GM23338 (cell line): ENCODE measurements at regions not wholly inside any gene's neighbourhood (a gene's known extent, or its start where the extent isn't known, plus 50 kb on each side); places are given as distances from the start of the nearest gene placed in this dataset.

Experiments used
- ATAC-seq: fragments of 200-7000 bp; cut with Tn5 transposase; 3 replicates; pipeline ENCODE4 v1.9.1; 2020
- DNase-seq: peaks from one replicate; pipeline ENCODE4 v3.0.0-alpha.2; 2015; ENCODE audit warnings: low spot score
- H2AFZ ChIP-seq: fragments of 200-600 bp; sonication (generic); 2 replicates; pipeline ENCODE4 v1.8.0; 2016; ENCODE audit warnings: antibody characterized with exemption, mild to moderate bottlenecking, moderate library complexity
- H3F3A ChIP-seq: fragments of 200-600 bp; sonication (generic); replicated peaks from 2 replicates; pipeline ENCODE4 v1.8.0; 2017; ENCODE audit warnings: antibody characterized with exemption, mixed run types, low read depth
- H3K27ac ChIP-seq: fragments of 200-600 bp; sonication (generic); 2 replicates; pipeline ENCODE4 v1.6.1; 2016; ENCODE audit warnings: low read depth
- H3K27me3 ChIP-seq: fragments of 200-600 bp; sonication (generic); 2 replicates; pipeline ENCODE4 v1.8.0; 2016; ENCODE audit warnings: mild to moderate bottlenecking, mixed run types, moderate library complexity; ENCODE audit not compliant: insufficient read depth
- H3K36me3 ChIP-seq: fragments of 200-600 bp; sonication (generic); 2 replicates; pipeline ENCODE4 v1.8.0; 2016; ENCODE audit warnings: mild to moderate bottlenecking; ENCODE audit not compliant: insufficient read depth
- H3K4me1 ChIP-seq: fragments of 200-600 bp; sonication (generic); 2 replicates; pipeline ENCODE4 v1.8.0; 2016; ENCODE audit warnings: mild to moderate bottlenecking, moderate library complexity; ENCODE audit not compliant: insufficient read depth
- H3K4me2 ChIP-seq: fragments of 200-600 bp; sonication (generic); 2 replicates; pipeline ENCODE4 v1.7.1; 2017; ENCODE audit warnings: mixed run types
- H3K4me3 ChIP-seq: fragments of 200-600 bp; sonication (generic); 2 replicates; pipeline ENCODE4 v1.6.1; 2016; ENCODE audit warnings: mixed run types
- H3K79me2 ChIP-seq: fragments of 200-600 bp; sonication (generic); replicated peaks from 2 replicates; pipeline ENCODE4 v1.8.0; 2017; ENCODE audit warnings: mild to moderate bottlenecking; ENCODE audit not compliant: insufficient read depth
- H3K9me2 ChIP-seq: fragments of 200-600 bp; sonication (generic); 2 replicates; pipeline ENCODE4 v1.8.0; 2017; ENCODE audit not compliant: insufficient read depth
- H4K20me1 ChIP-seq: fragments of 200-600 bp; sonication (generic); replicated peaks from 2 replicates; pipeline ENCODE4 v1.8.0; 2017; ENCODE audit warnings: mild to moderate bottlenecking; ENCODE audit not compliant: insufficient read depth
- H3K27ac Mint-ChIP-seq: 2 replicates; pipeline ENCODE4 v1.8.0; 2020; ENCODE audit warnings: inconsistent platforms, mild to moderate bottlenecking, moderate library complexity, mixed read lengths
- H3K27me3 Mint-ChIP-seq: 3 replicates; pipeline ENCODE4 v1.8.0; 2022; ENCODE audit warnings: low read depth, mild to moderate bottlenecking, moderate library complexity, mixed read lengths, inconsistent platforms; ENCODE audit not compliant: insufficient read depth, poor library complexity
- H3K36me3 Mint-ChIP-seq: 3 replicates; pipeline ENCODE4 v1.8.0; 2021; ENCODE audit warnings: low read depth, mild to moderate bottlenecking, inconsistent platforms, moderate library complexity, mixed read lengths
- H3K4me1 Mint-ChIP-seq: 3 replicates; pipeline ENCODE4 v1.8.0; 2020; ENCODE audit warnings: mild to moderate bottlenecking, inconsistent platforms, mixed read lengths
- H3K4me3 Mint-ChIP-seq: 3 replicates; pipeline ENCODE4 v1.8.0; 2021; ENCODE audit warnings: moderate library complexity, mild to moderate bottlenecking, inconsistent platforms, mixed read lengths
- H3K9me3 Mint-ChIP-seq: 3 replicates; pipeline ENCODE4 v1.8.0; 2020; ENCODE audit warnings: moderate library complexity, mild to moderate bottlenecking, inconsistent platforms, mixed read lengths
- CREB1 ChIP-seq: fragments of 250-450 bp; sonication (Bioruptor Pico); IDR thresholded peaks from 2 replicates; pipeline ENCODE4 v1.5.0; 2020; ENCODE audit warnings: low read depth, mild to moderate bottlenecking, moderate library complexity
- EZH2 ChIP-seq: fragments of 200-600 bp; sonication (generic); IDR thresholded peaks from one replicate; pipeline ENCODE4 v1.8.0; 2017; ENCODE audit warnings: antibody characterized with exemption, mild to moderate bottlenecking, low read depth; ENCODE audit not compliant: unreplicated experiment
- EZH2phosphoT487 ChIP-seq: fragments of 200-600 bp; sonication (generic); IDR thresholded peaks from one replicate; pipeline ENCODE4 v1.8.1; 2018; ENCODE audit warnings: antibody characterized with exemption; ENCODE audit not compliant: unreplicated experiment
- JUNB ChIP-seq: IDR thresholded peaks from one replicate; pipeline ENCODE4 v1.6.1; 2016; ENCODE audit warnings: antibody characterized with exemption; ENCODE audit not compliant: unreplicated experiment
- NANOG ChIP-seq: IDR thresholded peaks from 2 replicates; pipeline ENCODE4 v1.6.1; 2016; ENCODE audit warnings: antibody characterized with exemption, borderline replicate concordance
- STAT1 ChIP-seq: IDR thresholded peaks from one replicate; pipeline ENCODE4 v1.6.1; 2016; ENCODE audit warnings: antibody characterized with exemption; ENCODE audit not compliant: unreplicated experiment
- ZNF331 ChIP-seq: fragments of 250-450 bp; sonication (Bioruptor Pico); IDR thresholded peaks from 2 replicates; pipeline ENCODE4 v1.5.0; 2020; ENCODE audit warnings: low read depth, mild to moderate bottlenecking, moderate library complexity
- TF ChIP-seq, protein P1 (sequence below): fragments of 250-450 bp; sonication (Bioruptor Pico); IDR thresholded peaks from 2 replicates; pipeline ENCODE4 v1.5.0; 2020; ENCODE audit warnings: mild to moderate bottlenecking, moderate library complexity
- TF ChIP-seq, protein P2 (sequence below), 2 experiments: fragments of 200-600 bp in 1 of 2; sonication (generic) in 1 of 2; conservative IDR thresholded peaks; 2 replicates each; pipeline versions ENCODE4 v1.5.1 to v1.6.1; 2016 to 2017; ENCODE audit warnings: antibody characterized with exemption in 2 of 2, low read depth in 2 of 2, mild to moderate bottlenecking in 2 of 2, moderate library complexity in 1 of 2
- TF ChIP-seq, protein P3 (sequence below): IDR thresholded peaks from 2 replicates; pipeline ENCODE4 v1.6.1; 2016; ENCODE audit warnings: antibody characterized with exemption

DNA sequence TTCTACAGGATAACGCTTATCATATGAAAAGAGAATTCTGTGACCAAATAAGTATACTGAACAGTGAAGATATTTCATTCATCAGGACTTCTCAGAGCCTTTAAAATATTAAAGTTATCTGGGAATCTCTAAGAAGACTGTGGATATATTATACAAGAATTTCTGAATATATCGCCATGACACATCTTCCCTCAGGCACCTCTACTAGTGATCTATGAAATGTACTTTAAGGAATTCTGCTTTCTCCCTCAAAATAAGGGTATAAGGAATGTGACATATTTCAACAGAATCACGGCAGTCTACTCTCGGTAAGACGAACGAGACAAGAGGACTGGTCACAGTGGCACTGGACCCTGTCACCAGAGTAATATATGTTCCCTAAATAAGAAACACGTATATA lies 504.2 kb upstream of the PHF14 start:
- no peaks in the 10 kb centered on the region for H3K36me3 ChIP-seq
- H3K27ac ChIP-seq, result no peak overlapping the region
- no peaks in the 10 kb centered on the region for H3F3A ChIP-seq
- H3K36me3 Mint-ChIP-seq, result peaks cover 2% of the 10 kb centered on the region; the same call in 2 of the 3 replicates
- no peak for TF ChIP-seq STAT1
- no peak overlapping the region for H3K4me3 Mint-ChIP-seq
- H4K20me1 ChIP-seq, result no peaks in the 10 kb centered on the region
- H3K4me3 ChIP-seq, result no peak overlapping the region
- no peak overlapping the region for H2AFZ ChIP-seq
- H3K27ac Mint-ChIP-seq, result no peak overlapping the region
- H3K4me2 ChIP-seq, result no peak overlapping the region
- no peaks in the 10 kb centered on the region for H3K4me1 ChIP-seq
- H3K9me3 Mint-ChIP-seq, result peaks cover 8% of the 10 kb centered on the region; the same call in 2 of the 3 replicates
- no peaks in the 10 kb centered on the region for H3K27me3 Mint-ChIP-seq
- no peaks in the 10 kb centered on the region for H3K4me1 Mint-ChIP-seq
- ATAC-seq, result no peak
- no peaks in the 10 kb centered on the region for H3K27me3 ChIP-seq
- DNase-seq, result no peak
- no peaks in the 10 kb centered on the region for H3K9me2 ChIP-seq
- no peaks in the 10 kb centered on the region for H3K79me2 ChIP-seq

DNA sequence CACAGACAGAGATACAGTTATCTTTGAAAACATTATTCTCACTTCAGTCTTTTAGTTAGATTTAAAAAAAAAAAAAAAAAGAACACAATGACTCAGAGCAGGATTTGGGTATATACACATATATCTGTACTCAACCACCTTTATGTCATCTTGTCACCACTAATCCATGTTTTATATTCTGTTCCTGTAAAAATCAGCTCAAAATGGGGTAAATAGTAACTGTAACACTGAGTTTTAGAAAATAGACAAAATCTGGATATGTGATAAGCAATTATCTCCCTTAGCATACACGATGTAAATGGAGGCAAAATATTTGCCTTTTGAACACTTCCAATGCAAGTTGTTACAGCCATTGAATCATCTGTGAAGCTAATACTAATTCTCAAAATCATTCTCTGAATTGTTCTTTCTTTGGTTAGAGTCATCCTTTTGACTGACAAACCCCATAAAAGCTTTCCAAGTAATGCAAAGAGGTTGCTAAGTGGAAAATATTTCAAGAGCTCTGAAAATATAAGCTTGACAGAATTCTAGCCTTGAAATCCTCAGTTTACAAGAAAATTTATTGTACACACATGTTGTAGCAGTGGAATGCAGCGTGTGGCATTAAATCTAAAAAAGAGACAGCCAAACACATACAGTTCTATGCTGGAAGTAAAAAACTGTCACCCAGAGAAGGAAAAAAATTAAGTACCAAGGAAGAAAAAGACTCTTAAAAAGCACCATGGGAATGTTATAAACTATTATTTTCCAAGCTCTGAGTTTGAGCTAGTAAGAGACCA lies 502.2 kb upstream of the PHF14 start:
- H3K4me3 Mint-ChIP-seq, result no peak overlapping the region
- no peak for DNase-seq
- peaks cover 5% of the 10 kb centered on the region; the same call in 2 of the 3 replicates for H3K9me3 Mint-ChIP-seq
- H2AFZ ChIP-seq, result no peak overlapping the region
- H3K27ac ChIP-seq, result no peak overlapping the region
- no peak overlapping the region for H3K27ac Mint-ChIP-seq
- no peak for ATAC-seq
- no peaks in the 10 kb centered on the region for H3K27me3 ChIP-seq
- H3F3A ChIP-seq, result no peaks in the 10 kb centered on the region
- H3K4me2 ChIP-seq, result no peak overlapping the region
- H3K4me1 ChIP-seq, result no peaks in the 10 kb centered on the region
- H3K4me3 ChIP-seq, result no peak overlapping the region
- no peaks in the 10 kb centered on the region for H3K9me2 ChIP-seq
- H3K36me3 ChIP-seq, result no peaks in the 10 kb centered on the region
- H4K20me1 ChIP-seq, result no peaks in the 10 kb centered on the region
- no peaks in the 10 kb centered on the region for H3K4me1 Mint-ChIP-seq
- no peaks in the 10 kb centered on the region for H3K79me2 ChIP-seq
- H3K36me3 Mint-ChIP-seq, result peaks cover 2% of the 10 kb centered on the region; the same call in 1 of the 3 replicates
- H3K27me3 Mint-ChIP-seq, result no peaks in the 10 kb centered on the region
- TF ChIP-seq EZH2 (no peak), ZNF331 (CRISPR knock-in tag) (no peak), STAT1 (no peak), NANOG (no peak), CREB1 (no peak), JUNB (no peak), EZH2phosphoT487 (no peak)
- TF ChIP-seq, protein P1, sequence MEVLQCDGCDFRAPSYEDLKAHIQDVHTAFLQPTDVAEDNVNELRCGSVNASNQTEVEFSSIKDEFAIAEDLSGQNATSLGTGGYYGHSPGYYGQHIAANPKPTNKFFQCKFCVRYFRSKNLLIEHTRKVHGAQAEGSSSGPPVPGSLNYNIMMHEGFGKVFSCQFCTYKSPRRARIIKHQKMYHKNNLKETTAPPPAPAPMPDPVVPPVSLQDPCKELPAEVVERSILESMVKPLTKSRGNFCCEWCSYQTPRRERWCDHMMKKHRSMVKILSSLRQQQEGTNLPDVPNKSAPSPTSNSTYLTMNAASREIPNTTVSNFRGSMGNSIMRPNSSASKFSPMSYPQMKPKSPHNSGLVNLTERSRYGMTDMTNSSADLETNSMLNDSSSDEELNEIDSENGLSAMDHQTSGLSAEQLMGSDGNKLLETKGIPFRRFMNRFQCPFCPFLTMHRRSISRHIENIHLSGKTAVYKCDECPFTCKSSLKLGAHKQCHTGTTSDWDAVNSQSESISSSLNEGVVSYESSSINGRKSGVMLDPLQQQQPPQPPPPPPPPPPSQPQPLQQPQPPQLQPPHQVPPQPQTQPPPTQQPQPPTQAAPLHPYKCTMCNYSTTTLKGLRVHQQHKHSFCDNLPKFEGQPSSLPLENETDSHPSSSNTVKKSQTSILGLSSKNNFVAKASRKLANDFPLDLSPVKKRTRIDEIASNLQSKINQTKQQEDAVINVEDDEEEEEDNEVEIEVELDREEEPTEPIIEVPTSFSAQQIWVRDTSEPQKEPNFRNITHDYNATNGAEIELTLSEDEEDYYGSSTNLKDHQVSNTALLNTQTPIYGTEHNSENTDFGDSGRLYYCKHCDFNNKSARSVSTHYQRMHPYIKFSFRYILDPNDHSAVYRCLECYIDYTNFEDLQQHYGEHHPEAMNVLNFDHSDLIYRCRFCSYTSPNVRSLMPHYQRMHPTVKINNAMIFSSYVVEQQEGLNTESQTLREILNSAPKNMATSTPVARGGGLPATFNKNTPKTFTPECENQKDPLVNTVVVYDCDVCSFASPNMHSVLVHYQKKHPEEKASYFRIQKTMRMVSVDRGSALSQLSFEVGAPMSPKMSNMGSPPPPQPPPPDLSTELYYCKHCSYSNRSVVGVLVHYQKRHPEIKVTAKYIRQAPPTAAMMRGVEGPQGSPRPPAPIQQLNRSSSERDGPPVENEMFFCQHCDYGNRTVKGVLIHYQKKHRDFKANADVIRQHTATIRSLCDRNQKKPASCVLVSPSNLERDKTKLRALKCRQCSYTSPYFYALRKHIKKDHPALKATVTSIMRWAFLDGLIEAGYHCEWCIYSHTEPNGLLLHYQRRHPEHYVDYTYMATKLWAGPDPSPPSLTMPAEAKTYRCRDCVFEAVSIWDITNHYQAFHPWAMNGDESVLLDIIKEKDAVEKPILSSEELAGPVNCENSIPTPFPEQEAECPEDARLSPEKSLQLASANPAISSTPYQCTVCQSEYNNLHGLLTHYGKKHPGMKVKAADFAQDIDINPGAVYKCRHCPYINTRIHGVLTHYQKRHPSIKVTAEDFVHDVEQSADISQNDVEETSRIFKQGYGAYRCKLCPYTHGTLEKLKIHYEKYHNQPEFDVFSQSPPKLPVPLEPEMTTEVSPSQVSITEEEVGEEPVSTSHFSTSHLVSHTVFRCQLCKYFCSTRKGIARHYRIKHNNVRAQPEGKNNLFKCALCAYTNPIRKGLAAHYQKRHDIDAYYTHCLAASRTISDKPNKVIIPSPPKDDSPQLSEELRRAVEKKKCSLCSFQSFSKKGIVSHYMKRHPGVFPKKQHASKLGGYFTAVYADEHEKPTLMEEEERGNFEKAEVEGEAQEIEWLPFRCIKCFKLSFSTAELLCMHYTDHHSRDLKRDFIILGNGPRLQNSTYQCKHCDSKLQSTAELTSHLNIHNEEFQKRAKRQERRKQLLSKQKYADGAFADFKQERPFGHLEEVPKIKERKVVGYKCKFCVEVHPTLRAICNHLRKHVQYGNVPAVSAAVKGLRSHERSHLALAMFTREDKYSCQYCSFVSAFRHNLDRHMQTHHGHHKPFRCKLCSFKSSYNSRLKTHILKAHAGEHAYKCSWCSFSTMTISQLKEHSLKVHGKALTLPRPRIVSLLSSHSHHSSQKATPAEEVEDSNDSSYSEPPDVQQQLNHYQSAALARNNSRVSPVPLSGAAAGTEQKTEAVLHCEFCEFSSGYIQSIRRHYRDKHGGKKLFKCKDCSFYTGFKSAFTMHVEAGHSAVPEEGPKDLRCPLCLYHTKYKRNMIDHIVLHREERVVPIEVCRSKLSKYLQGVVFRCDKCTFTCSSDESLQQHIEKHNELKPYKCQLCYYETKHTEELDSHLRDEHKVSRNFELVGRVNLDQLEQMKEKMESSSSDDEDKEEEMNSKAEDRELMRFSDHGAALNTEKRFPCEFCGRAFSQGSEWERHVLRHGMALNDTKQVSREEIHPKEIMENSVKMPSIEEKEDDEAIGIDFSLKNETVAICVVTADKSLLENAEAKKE (CRISPR knock-in tag), result no peak
- TF ChIP-seq, protein P2, sequence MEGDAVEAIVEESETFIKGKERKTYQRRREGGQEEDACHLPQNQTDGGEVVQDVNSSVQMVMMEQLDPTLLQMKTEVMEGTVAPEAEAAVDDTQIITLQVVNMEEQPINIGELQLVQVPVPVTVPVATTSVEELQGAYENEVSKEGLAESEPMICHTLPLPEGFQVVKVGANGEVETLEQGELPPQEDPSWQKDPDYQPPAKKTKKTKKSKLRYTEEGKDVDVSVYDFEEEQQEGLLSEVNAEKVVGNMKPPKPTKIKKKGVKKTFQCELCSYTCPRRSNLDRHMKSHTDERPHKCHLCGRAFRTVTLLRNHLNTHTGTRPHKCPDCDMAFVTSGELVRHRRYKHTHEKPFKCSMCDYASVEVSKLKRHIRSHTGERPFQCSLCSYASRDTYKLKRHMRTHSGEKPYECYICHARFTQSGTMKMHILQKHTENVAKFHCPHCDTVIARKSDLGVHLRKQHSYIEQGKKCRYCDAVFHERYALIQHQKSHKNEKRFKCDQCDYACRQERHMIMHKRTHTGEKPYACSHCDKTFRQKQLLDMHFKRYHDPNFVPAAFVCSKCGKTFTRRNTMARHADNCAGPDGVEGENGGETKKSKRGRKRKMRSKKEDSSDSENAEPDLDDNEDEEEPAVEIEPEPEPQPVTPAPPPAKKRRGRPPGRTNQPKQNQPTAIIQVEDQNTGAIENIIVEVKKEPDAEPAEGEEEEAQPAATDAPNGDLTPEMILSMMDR (conservative IDR thresholded peaks at IDR 0.05; ENCODE audit: low read depth in 2 of 2), result no peak
- TF ChIP-seq, protein P3, sequence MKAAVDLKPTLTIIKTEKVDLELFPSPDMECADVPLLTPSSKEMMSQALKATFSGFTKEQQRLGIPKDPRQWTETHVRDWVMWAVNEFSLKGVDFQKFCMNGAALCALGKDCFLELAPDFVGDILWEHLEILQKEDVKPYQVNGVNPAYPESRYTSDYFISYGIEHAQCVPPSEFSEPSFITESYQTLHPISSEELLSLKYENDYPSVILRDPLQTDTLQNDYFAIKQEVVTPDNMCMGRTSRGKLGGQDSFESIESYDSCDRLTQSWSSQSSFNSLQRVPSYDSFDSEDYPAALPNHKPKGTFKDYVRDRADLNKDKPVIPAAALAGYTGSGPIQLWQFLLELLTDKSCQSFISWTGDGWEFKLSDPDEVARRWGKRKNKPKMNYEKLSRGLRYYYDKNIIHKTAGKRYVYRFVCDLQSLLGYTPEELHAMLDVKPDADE, result no peak
